Mammary epithelial cell (primary cell): ENCODE measurements at regions not wholly inside any gene's neighbourhood (a gene's known extent, or its start where the extent isn't known, plus 50 kb on each side); places are given as distances from the start of the nearest gene placed in this dataset.

Experiments used
- EZH2 ChIP-seq: IDR thresholded peaks from 2 replicates; pipeline ENCODE4 v1.6.1; 2012; ENCODE audit warnings: low read length, inconsistent platforms, borderline replicate concordance
- TF ChIP-seq, protein P1 (sequence below), 2 donors: IDR thresholded peaks in 1 of 2; conservative IDR thresholded peaks in 1 of 2; 2 replicates each; pipeline ENCODE4 v1.5.1; 2011 to 2012; ENCODE audit warnings: inconsistent platforms in 2 of 2, low read length in 2 of 2, mild to moderate bottlenecking in 2 of 2, control low read depth in 1 of 2, low read depth in 1 of 2; ENCODE audit not compliant: insufficient read depth in 1 of 2; ENCODE audit errors: extremely low read depth in 1 of 2

DNA sequence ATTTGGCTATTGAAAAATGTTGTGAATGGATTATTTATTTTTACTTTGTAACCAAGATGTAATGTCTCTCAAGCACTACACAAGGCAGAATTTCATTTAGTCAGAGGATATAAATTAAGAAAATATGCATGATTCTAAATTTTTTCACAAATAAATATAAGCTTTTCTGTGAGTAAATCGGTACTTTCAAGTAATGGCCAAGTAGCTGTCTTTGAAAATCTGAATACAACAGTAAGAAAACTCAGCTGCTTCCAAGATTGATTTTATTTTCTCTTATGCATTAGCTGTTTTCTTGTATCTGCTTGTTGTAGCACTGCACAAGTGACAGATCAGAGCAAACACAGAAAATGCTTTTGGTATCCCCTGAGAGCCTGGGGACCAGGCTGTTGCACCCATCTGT lies 998.5 kb upstream of the GHITM start:
- TF ChIP-seq, protein P1, sequence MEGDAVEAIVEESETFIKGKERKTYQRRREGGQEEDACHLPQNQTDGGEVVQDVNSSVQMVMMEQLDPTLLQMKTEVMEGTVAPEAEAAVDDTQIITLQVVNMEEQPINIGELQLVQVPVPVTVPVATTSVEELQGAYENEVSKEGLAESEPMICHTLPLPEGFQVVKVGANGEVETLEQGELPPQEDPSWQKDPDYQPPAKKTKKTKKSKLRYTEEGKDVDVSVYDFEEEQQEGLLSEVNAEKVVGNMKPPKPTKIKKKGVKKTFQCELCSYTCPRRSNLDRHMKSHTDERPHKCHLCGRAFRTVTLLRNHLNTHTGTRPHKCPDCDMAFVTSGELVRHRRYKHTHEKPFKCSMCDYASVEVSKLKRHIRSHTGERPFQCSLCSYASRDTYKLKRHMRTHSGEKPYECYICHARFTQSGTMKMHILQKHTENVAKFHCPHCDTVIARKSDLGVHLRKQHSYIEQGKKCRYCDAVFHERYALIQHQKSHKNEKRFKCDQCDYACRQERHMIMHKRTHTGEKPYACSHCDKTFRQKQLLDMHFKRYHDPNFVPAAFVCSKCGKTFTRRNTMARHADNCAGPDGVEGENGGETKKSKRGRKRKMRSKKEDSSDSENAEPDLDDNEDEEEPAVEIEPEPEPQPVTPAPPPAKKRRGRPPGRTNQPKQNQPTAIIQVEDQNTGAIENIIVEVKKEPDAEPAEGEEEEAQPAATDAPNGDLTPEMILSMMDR (conservative IDR thresholded peaks at IDR 0.05 in 1 of 2, IDR thresholded peaks at IDR 0.05 in 1 of 2; ENCODE audit: extremely low read depth in 1 of 2, insufficient read depth in 1 of 2, low read depth in 1 of 2, low read length in 2 of 2), result no peak
- TF ChIP-seq EZH2, result no peak
